Thyroid gland (tissue), 4 donors: ENCODE measurements at regions not wholly inside any gene's neighbourhood (a gene's known extent, or its start where the extent isn't known, plus 50 kb on each side); places are given as distances from the start of the nearest gene placed in this dataset.

ENCODE experiments used
- DNase-seq, 2 donors: peaks; one replicate each; pipeline ENCODE4 v3.0.0-alpha.2; 2019
- H3K27ac ChIP-seq, 3 donors: fragments of 200-600 bp; sonication (generic); 1 replicate in 2 of 3; 2 replicates in 1 of 3; pipeline ENCODE4 v1.5.1; 2016 to 2019; ENCODE audit warnings: mild to moderate bottlenecking in 1 of 3, moderate library complexity in 1 of 3
- H3K27me3 ChIP-seq: fragments of 200-600 bp; sonication (generic); one replicate; pipeline ENCODE4 v1.5.1; 2019
- H3K36me3 ChIP-seq, 2 donors: fragments of 200-600 bp; sonication (generic); one replicate each; pipeline ENCODE4 v1.5.1; 2016 to 2019
- H3K4me1 ChIP-seq, 2 donors: fragments of 200-600 bp; sonication (generic); one replicate each; pipeline ENCODE4 v1.5.1; 2017 to 2019
- H3K4me3 ChIP-seq, 3 donors: fragments of 200-600 bp; sonication (generic); replicated peaks in 1 of 3; 1 replicate in 2 of 3; 2 replicates in 1 of 3; pipeline ENCODE4 v1.5.1; 2016; ENCODE audit warnings: mild to moderate bottlenecking in 1 of 3
- H3K9me3 ChIP-seq: fragments of 200-600 bp; sonication (generic); one replicate; pipeline ENCODE4 v1.5.1; 2017
- CTCF ChIP-seq, 6 experiments: fragments of 200-600 bp in 3 of 6; fragments of 450-650 bp in 3 of 6; sonication (generic) in 3 of 6; IDR thresholded peaks; one replicate each; pipeline ENCODE4 v1.5.1; 2016 to 2019; ENCODE audit warnings: antibody characterized with exemption in 6 of 6, mild to moderate bottlenecking in 2 of 6, inconsistent platforms in 1 of 6, moderate library complexity in 1 of 6
- POLR2A ChIP-seq, 2 donors: fragments of 450-650 bp; IDR thresholded peaks; one replicate each; pipeline ENCODE4 v1.6.1; 2017; ENCODE audit warnings: antibody characterized with exemption in 2 of 2, mild to moderate bottlenecking in 2 of 2, moderate library complexity in 1 of 2
- WGBS, 2 donors: methylation state at CpG; one replicate each; pipeline ENCODE4 v1.1.5; 2017; 5-methylcytosine and 5-hydroxymethylcytosine counted together
- intact Hi-C: fragments of 100-400 bp; cut with DNase I; formaldehyde crosslinking; loops from one replicate; pipeline ENCODE4 v1.15.1; 2023

- 85 to 90% methylated on average over 1 of the region's 1 CpG for WGBS, 2 donors
- intact Hi-C loops: no loop called here
Observed at GRCh38 chr10:52649511-52649910, 123.1 kb downstream of the MBL2 start.

GRCh38 chr10:52650873-52651272, 121.7 kb downstream of the MBL2 start:
- intact Hi-C loops: no loop called here
- TF ChIP-seq CTCF (IDR thresholded peaks at IDR 0.05) (no peak), POLR2A (IDR thresholded peaks at IDR 0.05) (no peak)
- WGBS, 2 donors: 77 to 95% methylated on average over 4 of the region's 4 CpGs

More at GRCh38 chr10:52649511-52649910, 123.1 kb downstream of the MBL2 start:
- H3K4me1 ChIP-seq: no peaks in the 10 kb centered on the region
- no peak for TF ChIP-seq CTCF (IDR thresholded peaks at IDR 0.05)
- TF ChIP-seq POLR2A (IDR thresholded peaks at IDR 0.05): no peak
- no peaks in the 10 kb centered on the region for H3K36me3 ChIP-seq
- H3K9me3 ChIP-seq: no peaks in the 10 kb centered on the region
- H3K4me3 ChIP-seq: no peak overlapping the region
- no peaks in the 10 kb centered on the region for H3K27me3 ChIP-seq
- no peak overlapping the region for H3K27ac ChIP-seq
- no peak for DNase-seq

GRCh38 chr10:52651293-52651692, 121.3 kb downstream of the MBL2 start:
- H3K4me3 ChIP-seq: no peak overlapping the region
- WGBS, 2 donors: 40 to 82% methylated on average over 3 of the region's 3 CpGs
- no peak for TF ChIP-seq POLR2A (IDR thresholded peaks at IDR 0.05)
- TF ChIP-seq CTCF (IDR thresholded peaks at IDR 0.05): no peak

More at GRCh38 chr10:52650873-52651272, 121.7 kb downstream of the MBL2 start:
- Histone ChIP-seq H3K9me3 (no peaks in the 10 kb centered on the region), H3K36me3 (no peaks in the 10 kb centered on the region), H3K4me3 (no peak overlapping the region), H3K27me3 (no peaks in the 10 kb centered on the region), H3K27ac (no peak overlapping the region), H3K4me1 (no peaks in the 10 kb centered on the region)
- no peak for DNase-seq

GRCh38 chr10:52652431-52653262, 119.9 kb downstream of the MBL2 start:
- no peak for TF ChIP-seq POLR2A (IDR thresholded peaks at IDR 0.05)
- TF ChIP-seq CTCF (IDR thresholded peaks at IDR 0.05): no peak
- Histone ChIP-seq H3K4me1 (no peaks in the 10 kb centered on the region), H3K36me3 (no peaks in the 10 kb centered on the region), H3K27me3 (no peaks in the 10 kb centered on the region), H3K9me3 (no peaks in the 10 kb centered on the region), H3K27ac (no peak overlapping the region), H3K4me3 (no peak overlapping the region)
- intact Hi-C loops: no loop called here
- 52 to 58% methylated on average over 7 of the region's 7 CpGs for WGBS, 2 donors
- no peak for DNase-seq

More at GRCh38 chr10:52651293-52651692, 121.3 kb downstream of the MBL2 start:
- no peak for DNase-seq
- H3K27ac ChIP-seq: no peak overlapping the region
- no peaks in the 10 kb centered on the region for H3K9me3 ChIP-seq
- H3K4me1 ChIP-seq: no peaks in the 10 kb centered on the region
- no peaks in the 10 kb centered on the region for H3K36me3 ChIP-seq
- no peaks in the 10 kb centered on the region for H3K27me3 ChIP-seq
- intact Hi-C loops: no loop called here

GRCh38 chr10:52653263-52653909, 119.2 kb downstream of the MBL2 start:
- no peak overlapping the region for H3K4me3 ChIP-seq
- H3K27me3 ChIP-seq: no peaks in the 10 kb centered on the region
- no peaks in the 10 kb centered on the region for H3K9me3 ChIP-seq
- no peaks in the 10 kb centered on the region for H3K4me1 ChIP-seq
- TF ChIP-seq POLR2A (IDR thresholded peaks at IDR 0.05) (no peak), CTCF (IDR thresholded peaks at IDR 0.05) (no peak)
- 74 to 76% methylated on average over 5 of the region's 5 CpGs for WGBS, 2 donors
- no peaks in the 10 kb centered on the region for H3K36me3 ChIP-seq
- intact Hi-C loops: no loop called here
- DNase-seq: no peak
- no peak overlapping the region for H3K27ac ChIP-seq
